Keratinocyte (primary cell): ENCODE measurements at regions not wholly inside any gene's neighbourhood (a gene's known extent, or its start where the extent isn't known, plus 50 kb on each side); places are given as distances from the start of the nearest gene placed in this dataset.

Experiments used
- DNase-seq: peaks from one replicate; pipeline ENCODE4 v3.0.0-alpha.2; 2011; ENCODE audit warnings: low read depth, missing footprints, low spot score
- FAIRE-seq: peaks from 2 replicates; lab custom pipeline; 2011; peaks lifted over from hg19 to GRCh38; lab: Jason Lieb, UNC
- H2AFZ ChIP-seq: 2 replicates; pipeline ENCODE4 v1.6.0; 2012; ENCODE audit warnings: low read length, control low read depth, inconsistent platforms; ENCODE audit not compliant: control insufficient read depth
- H3K27ac ChIP-seq: 2 replicates; pipeline ENCODE4 v1.5.1; 2011; ENCODE audit warnings: low read length; ENCODE audit not compliant: control insufficient read depth, insufficient read depth
- H3K27me3 ChIP-seq: 3 replicates; pipeline ENCODE4 v1.6.0; 2011; ENCODE audit warnings: low read length; ENCODE audit not compliant: control insufficient read depth, insufficient read depth; ENCODE audit errors: extremely low read depth
- H3K36me3 ChIP-seq, 2 experiments: 2 replicates in 1 of 2; 3 replicates in 1 of 2; pipeline ENCODE4 v1.5.1; 2011; ENCODE audit warnings: low read length in 2 of 2, mild to moderate bottlenecking in 1 of 2; ENCODE audit not compliant: control insufficient read depth in 2 of 2, insufficient read depth in 2 of 2; ENCODE audit errors: extremely low read depth in 1 of 2
- H3K4me1 ChIP-seq: 3 replicates; pipeline ENCODE4 v1.5.1; 2011; ENCODE audit warnings: low read length; ENCODE audit not compliant: control insufficient read depth, insufficient read depth; ENCODE audit errors: extremely low read depth
- H3K4me2 ChIP-seq: 3 replicates; pipeline ENCODE4 v1.6.0; 2011; ENCODE audit warnings: low read depth, low read length; ENCODE audit not compliant: control insufficient read depth, insufficient read depth; ENCODE audit errors: extremely low read depth
- H3K4me3 ChIP-seq, 3 experiments: fragments of 200-600 bp in 1 of 3; sonication (generic) in 1 of 3; 2 replicates in 2 of 3; 3 replicates in 1 of 3; pipeline ENCODE4 v1.5.1; 2011 to 2016; ENCODE audit warnings: low read length in 3 of 3, mild to moderate bottlenecking in 3 of 3, control low read depth in 2 of 3, inconsistent platforms in 1 of 3, low read depth in 1 of 3, mixed read lengths in 1 of 3, mixed run types in 1 of 3, moderate library complexity in 1 of 3; ENCODE audit not compliant: control insufficient read depth in 2 of 3, insufficient read depth in 2 of 3; ENCODE audit errors: extremely low read depth in 1 of 3
- H3K79me2 ChIP-seq: 2 replicates; pipeline ENCODE4 v1.6.0; 2012; ENCODE audit warnings: low read length; ENCODE audit not compliant: control insufficient read depth, insufficient read depth
- H3K9ac ChIP-seq: 3 replicates; pipeline ENCODE4 v1.6.0; 2011; ENCODE audit warnings: low read length; ENCODE audit not compliant: control insufficient read depth, insufficient read depth; ENCODE audit errors: extremely low read depth
- H3K9me1 ChIP-seq: 3 replicates; pipeline ENCODE4 v1.6.0; 2011; ENCODE audit warnings: low read length; ENCODE audit not compliant: control insufficient read depth, insufficient read depth; ENCODE audit errors: extremely low read depth
- H3K9me3 ChIP-seq: 2 replicates; pipeline ENCODE4 v1.5.1; 2012; ENCODE audit warnings: low read depth, low read length; ENCODE audit not compliant: control insufficient read depth
- H4K20me1 ChIP-seq: 3 replicates; pipeline ENCODE4 v1.6.0; 2011; ENCODE audit warnings: low read length; ENCODE audit not compliant: control insufficient read depth, insufficient read depth; ENCODE audit errors: extremely low read depth
- EZH2 ChIP-seq: IDR thresholded peaks from one replicate; pipeline ENCODE4 v1.6.1; 2012; ENCODE audit warnings: inconsistent platforms, mild to moderate bottlenecking, low read length, moderate library complexity
- dilution Hi-C: fragments of 300-500 bp; cut with MboI; formaldehyde crosslinking; loops from one replicate; pipeline ENCODE4 v1.7.0; 2020; ENCODE audit warnings: low sequenced_read_pairs; ENCODE audit not compliant: extremely low pct_ligation_motif_present
- TF ChIP-seq, protein P1 (sequence below), 3 experiments: IDR thresholded peaks in 1 of 3; conservative IDR thresholded peaks in 1 of 3; optimal IDR thresholded peaks in 1 of 3; 2 replicates in 2 of 3; 3 replicates in 1 of 3; pipeline versions ENCODE3 to v1.5.1; 2011; ENCODE audit warnings: low read length in 3 of 3, mild to moderate bottlenecking in 3 of 3, moderate library complexity in 2 of 3, control low read depth in 1 of 3, inconsistent platforms in 1 of 3; ENCODE audit not compliant: insufficient read depth in 2 of 3; ENCODE audit errors: extremely low read depth in 1 of 3

DNA sequence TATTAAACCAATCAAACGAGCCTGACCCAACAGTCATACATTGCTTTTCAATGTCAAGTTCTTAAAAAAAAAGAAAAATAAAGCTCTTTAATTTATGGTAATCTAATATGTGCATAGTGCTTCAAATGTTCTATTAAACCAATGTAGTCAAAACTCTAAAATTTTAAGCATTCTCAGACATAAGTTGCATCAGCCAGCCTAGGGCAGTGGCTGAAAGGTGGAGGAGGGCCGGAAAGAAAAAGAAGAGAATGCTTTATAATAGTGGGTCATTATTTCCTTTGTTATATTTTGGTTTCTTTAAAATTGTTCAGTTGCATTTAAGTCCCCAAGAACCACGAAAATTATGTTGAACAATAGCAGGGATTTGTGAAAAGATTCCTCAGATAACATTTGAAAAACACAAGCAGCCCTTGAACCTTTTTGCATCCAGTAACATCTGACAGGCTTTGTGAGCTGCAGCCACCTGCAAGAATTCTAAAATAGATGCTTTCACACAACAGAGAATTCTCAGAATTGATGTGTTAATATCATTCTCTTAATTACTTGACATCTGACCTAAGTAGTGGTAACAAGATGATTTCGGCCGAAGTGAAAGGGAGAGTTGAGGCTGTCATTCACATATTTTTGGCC, 252.1 kb downstream of the CDCA7 start:
- no peak overlapping the region for H3K27ac ChIP-seq
- no peaks in the 10 kb centered on the region for H3K79me2 ChIP-seq
- H3K4me1 ChIP-seq = no peaks in the 10 kb centered on the region
- no peak for TF ChIP-seq EZH2
- TF ChIP-seq, protein P1, sequence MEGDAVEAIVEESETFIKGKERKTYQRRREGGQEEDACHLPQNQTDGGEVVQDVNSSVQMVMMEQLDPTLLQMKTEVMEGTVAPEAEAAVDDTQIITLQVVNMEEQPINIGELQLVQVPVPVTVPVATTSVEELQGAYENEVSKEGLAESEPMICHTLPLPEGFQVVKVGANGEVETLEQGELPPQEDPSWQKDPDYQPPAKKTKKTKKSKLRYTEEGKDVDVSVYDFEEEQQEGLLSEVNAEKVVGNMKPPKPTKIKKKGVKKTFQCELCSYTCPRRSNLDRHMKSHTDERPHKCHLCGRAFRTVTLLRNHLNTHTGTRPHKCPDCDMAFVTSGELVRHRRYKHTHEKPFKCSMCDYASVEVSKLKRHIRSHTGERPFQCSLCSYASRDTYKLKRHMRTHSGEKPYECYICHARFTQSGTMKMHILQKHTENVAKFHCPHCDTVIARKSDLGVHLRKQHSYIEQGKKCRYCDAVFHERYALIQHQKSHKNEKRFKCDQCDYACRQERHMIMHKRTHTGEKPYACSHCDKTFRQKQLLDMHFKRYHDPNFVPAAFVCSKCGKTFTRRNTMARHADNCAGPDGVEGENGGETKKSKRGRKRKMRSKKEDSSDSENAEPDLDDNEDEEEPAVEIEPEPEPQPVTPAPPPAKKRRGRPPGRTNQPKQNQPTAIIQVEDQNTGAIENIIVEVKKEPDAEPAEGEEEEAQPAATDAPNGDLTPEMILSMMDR (optimal IDR thresholded peaks at IDR 0.05 in 1 of 3, IDR thresholded peaks at IDR 0.05 in 1 of 3, conservative IDR thresholded peaks at IDR 0.05 in 1 of 3; ENCODE audit: extremely low read depth in 1 of 3, insufficient read depth in 2 of 3, low read length in 3 of 3) = no peak
- H3K9ac ChIP-seq = no peak overlapping the region
- H3K9me3 ChIP-seq = no peaks in the 10 kb centered on the region
- no peak for DNase-seq
- H3K4me2 ChIP-seq = no peak overlapping the region
- H4K20me1 ChIP-seq = no peaks in the 10 kb centered on the region
- no peak for FAIRE-seq
- H3K36me3 ChIP-seq = no peaks in the 10 kb centered on the region
- dilution Hi-C loops = no loop called here
- no peak overlapping the region for H2AFZ ChIP-seq
- H3K4me3 ChIP-seq = no peak overlapping the region
- H3K9me1 ChIP-seq = no peaks in the 10 kb centered on the region
- H3K27me3 ChIP-seq = no peaks in the 10 kb centered on the region

DNA sequence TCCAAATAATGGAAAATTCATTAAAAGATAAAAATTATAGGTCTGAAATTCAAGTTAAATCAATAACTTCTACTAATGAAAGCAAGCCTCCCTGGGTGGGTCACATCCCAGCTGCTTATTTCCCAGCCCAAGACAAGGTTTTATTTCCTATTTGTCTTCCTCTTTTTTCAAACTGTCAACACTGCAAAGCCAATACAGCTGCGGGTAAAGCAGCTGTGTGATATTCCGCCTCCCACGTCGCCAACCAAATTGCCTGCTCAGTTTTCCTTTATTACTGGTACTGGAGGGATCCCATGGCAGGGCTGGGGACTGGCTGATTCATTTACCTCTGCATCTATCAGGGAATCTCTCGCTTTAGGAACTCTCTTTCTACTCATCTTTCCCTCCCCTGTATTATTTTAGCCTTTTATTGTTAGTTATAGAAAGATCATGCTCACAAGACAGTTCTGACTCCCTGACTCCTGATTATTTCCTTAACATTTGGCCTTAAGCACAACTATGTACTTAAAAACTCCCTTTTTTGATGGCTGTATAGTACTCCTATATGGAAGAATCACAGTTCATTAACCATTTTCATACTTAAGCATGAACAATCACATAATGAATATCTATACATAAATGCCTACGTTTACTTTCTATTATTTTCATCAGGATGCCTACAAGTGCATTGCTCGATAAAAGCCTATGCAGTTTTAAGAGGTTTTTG, 253.1 kb downstream of the CDCA7 start:
- no peaks in the 10 kb centered on the region for H3K4me1 ChIP-seq
- TF ChIP-seq, protein P1 (optimal IDR thresholded peaks at IDR 0.05 in 1 of 3, IDR thresholded peaks at IDR 0.05 in 1 of 3, conservative IDR thresholded peaks at IDR 0.05 in 1 of 3; ENCODE audit: extremely low read depth in 1 of 3, insufficient read depth in 2 of 3, low read length in 3 of 3) = no peak
- TF ChIP-seq EZH2 = no peak
- H3K4me2 ChIP-seq = no peak overlapping the region
- no peaks in the 10 kb centered on the region for H4K20me1 ChIP-seq
- DNase-seq (no peak), FAIRE-seq (no peak)
- dilution Hi-C loops = no loop called here
- H3K9me3 ChIP-seq = no peaks in the 10 kb centered on the region
- no peaks in the 10 kb centered on the region for H3K9me1 ChIP-seq
- no peaks in the 10 kb centered on the region for H3K79me2 ChIP-seq
- no peak overlapping the region for H3K9ac ChIP-seq
- H2AFZ ChIP-seq = no peak overlapping the region
- no peaks in the 10 kb centered on the region for H3K36me3 ChIP-seq
- H3K27ac ChIP-seq = no peak overlapping the region
- no peak overlapping the region for H3K4me3 ChIP-seq
- no peaks in the 10 kb centered on the region for H3K27me3 ChIP-seq
